ENCODE measurements at regions not wholly inside any gene's neighbourhood (a gene's known extent, or its start where the extent isn't known, plus 50 kb on each side); places are given as distances from the start of the nearest gene placed in this dataset.

DNA sequence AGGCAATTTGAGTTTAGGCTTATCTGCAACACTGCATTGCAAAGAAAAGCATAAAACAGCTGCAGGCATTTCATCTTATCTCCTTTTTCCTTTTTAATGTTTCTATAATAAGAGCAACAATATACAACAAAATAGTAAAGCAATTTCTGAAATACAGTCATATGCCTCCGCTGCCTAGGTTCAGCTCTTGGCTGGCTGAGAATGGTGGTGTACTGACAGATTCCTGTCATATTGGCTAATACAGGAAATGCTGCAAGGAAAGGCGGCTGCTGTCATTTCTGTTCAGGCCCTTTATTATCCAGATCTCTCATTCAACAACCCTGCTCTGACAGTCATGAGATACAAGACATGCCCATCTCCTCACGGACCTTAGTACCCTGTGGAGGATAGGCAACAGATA, 677.0 kb downstream of the TAF11L14 start:
- H2AFZ ChIP-seq (ENCODE audit: low read length): no peak overlapping the region
- H3K27ac ChIP-seq (ENCODE audit: extremely low read length, insufficient read depth, low read length): no peak overlapping the region
- no peak for FAIRE-seq
- H4K20me1 ChIP-seq (ENCODE audit: insufficient read depth, low read length): no peaks in the 10 kb centered on the region; the same call in 1 of the 2 replicates
- DNase-seq (ENCODE audit: low spot score): no peak
- no peaks in the 10 kb centered on the region for H3K36me3 ChIP-seq (replicated peaks in 1 of 2; ENCODE audit: control insufficient read depth in 1 of 2, insufficient read depth in 2 of 2, low read length in 2 of 2)
- no peak overlapping the region for H3K4me3 ChIP-seq (replicated peaks in 1 of 3; ENCODE audit: insufficient read depth in 1 of 3, low read depth in 2 of 3, low read length in 3 of 3)
- H3K4me2 ChIP-seq (ENCODE audit: low read depth, low read length): no peak overlapping the region
- intact Hi-C loops (cut with micrococcal nuclease; ENCODE audit: unreplicated experiment) (no loop called here), in situ Hi-C loops (cut with HindIII; ENCODE audit: extremely low pct_ligation_motif_present, low pct_unique_long_range_greater_than_20kb) (no loop called here)
- 0% methylated on average over 3 of the region's 3 CpGs for WGBS (ENCODE audit: low lambda C conversion rate)
- BruUV-seq (replicated peaks): no TSS peak
- no peak overlapping the region for H3K9ac ChIP-seq (ENCODE audit: insufficient read depth, low read depth, low read length)
- no peaks in the 10 kb centered on the region for H3K79me2 ChIP-seq (ENCODE audit: insufficient read depth, low read length)
- H3K27me3 ChIP-seq (ENCODE audit: control insufficient read depth in 1 of 2, insufficient read depth in 2 of 2, low read length in 2 of 2): no peaks in the 10 kb centered on the region
- no peak for TF ChIP-seq MXD1 (CRISPR knock-in tag; IDR thresholded peaks at IDR 0.05)
- TF ChIP-seq RBM22 (optimal IDR thresholded peaks at IDR 0.05; ENCODE audit: low read length): no peak
- TF ChIP-seq ZNF230 (CRISPR knock-in tag; IDR thresholded peaks at IDR 0.05): no peak
- no peak for TF ChIP-seq NFIB (CRISPR knock-in tag; IDR thresholded peaks at IDR 0.05; ENCODE audit: borderline replicate concordance)
- TF ChIP-seq, protein P1, sequence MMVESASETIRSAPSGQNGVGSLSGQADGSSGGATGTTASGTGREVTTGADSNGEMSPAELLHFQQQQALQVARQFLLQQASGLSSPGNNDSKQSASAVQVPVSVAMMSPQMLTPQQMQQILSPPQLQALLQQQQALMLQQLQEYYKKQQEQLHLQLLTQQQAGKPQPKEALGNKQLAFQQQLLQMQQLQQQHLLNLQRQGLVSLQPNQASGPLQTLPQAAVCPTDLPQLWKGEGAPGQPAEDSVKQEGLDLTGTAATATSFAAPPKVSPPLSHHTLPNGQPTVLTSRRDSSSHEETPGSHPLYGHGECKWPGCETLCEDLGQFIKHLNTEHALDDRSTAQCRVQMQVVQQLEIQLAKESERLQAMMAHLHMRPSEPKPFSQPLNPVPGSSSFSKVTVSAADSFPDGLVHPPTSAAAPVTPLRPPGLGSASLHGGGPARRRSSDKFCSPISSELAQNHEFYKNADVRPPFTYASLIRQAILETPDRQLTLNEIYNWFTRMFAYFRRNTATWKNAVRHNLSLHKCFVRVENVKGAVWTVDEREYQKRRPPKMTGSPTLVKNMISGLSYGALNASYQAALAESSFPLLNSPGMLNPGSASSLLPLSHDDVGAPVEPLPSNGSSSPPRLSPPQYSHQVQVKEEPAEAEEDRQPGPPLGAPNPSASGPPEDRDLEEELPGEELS (CRISPR knock-in tag; IDR thresholded peaks at IDR 0.05): no peak
- TF ChIP-seq ZNF275 (CRISPR knock-in tag; IDR thresholded peaks at IDR 0.05; ENCODE audit: borderline replicate concordance): no peak
- no peak for TF ChIP-seq TFE3 (CRISPR knock-in tag; IDR thresholded peaks at IDR 0.05)
- TF ChIP-seq ZFY (CRISPR knock-in tag; IDR thresholded peaks at IDR 0.05): no peak
- TF ChIP-seq CREB1 (IDR thresholded peaks at IDR 0.05): no peak
- no peak for TF ChIP-seq CREB1 (CRISPR knock-in tag; IDR thresholded peaks at IDR 0.05)
- TF ChIP-seq GABPA (IDR thresholded peaks at IDR 0.05; ENCODE audit: low read depth, low read length): no peak
- TF ChIP-seq GABPA (CRISPR knock-in tag; IDR thresholded peaks at IDR 0.05; ENCODE audit: low read depth): no peak
- no peak for TF ChIP-seq ZNF691 (CRISPR knock-in tag; IDR thresholded peaks at IDR 0.05; ENCODE audit: borderline replicate concordance, low read depth)
- no peak for TF ChIP-seq CC2D1A (CRISPR knock-in tag; IDR thresholded peaks at IDR 0.05)
- TF ChIP-seq, protein P2, sequence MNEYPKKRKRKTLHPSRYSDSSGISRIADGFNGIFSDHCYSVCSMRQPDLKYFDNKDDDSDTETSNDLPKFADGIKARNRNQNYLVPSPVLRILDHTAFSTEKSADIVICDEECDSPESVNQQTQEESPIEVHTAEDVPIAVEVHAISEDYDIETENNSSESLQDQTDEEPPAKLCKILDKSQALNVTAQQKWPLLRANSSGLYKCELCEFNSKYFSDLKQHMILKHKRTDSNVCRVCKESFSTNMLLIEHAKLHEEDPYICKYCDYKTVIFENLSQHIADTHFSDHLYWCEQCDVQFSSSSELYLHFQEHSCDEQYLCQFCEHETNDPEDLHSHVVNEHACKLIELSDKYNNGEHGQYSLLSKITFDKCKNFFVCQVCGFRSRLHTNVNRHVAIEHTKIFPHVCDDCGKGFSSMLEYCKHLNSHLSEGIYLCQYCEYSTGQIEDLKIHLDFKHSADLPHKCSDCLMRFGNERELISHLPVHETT (CRISPR knock-in tag; conservative IDR thresholded peaks at IDR 0.05): no peak
- ChIA-PET POLR2A (no interaction called here), CTCF (ENCODE audit: low intra/inter-chr PET ratio, low total read pairs) (no interaction called here)
- no peaks in the 10 kb centered on the region for H3K4me1 ChIP-seq (ENCODE audit: insufficient read depth, low read length)
- no peaks in the 10 kb centered on the region for H3K9me3 ChIP-seq (ENCODE audit: low read length)
- ATAC-seq: no peak

All from HepG2 (cell line).